AML-193 (cell line): ENCODE measurements at regions not wholly inside any gene's neighbourhood (a gene's known extent, or its start where the extent isn't known, plus 50 kb on each side); places are given as distances from the start of the nearest gene placed in this dataset.
"Not testable (repeated sequence)": the region's sequence is repeated elsewhere in the genome, so short reads cannot be mapped to it uniquely, and the experiment has no call there.

Experiments
- DNase-seq, 2 experiments: peaks; one replicate each; lab custom pipeline; 2025; lab: John Stamatoyannopoulos, UW

DNA sequence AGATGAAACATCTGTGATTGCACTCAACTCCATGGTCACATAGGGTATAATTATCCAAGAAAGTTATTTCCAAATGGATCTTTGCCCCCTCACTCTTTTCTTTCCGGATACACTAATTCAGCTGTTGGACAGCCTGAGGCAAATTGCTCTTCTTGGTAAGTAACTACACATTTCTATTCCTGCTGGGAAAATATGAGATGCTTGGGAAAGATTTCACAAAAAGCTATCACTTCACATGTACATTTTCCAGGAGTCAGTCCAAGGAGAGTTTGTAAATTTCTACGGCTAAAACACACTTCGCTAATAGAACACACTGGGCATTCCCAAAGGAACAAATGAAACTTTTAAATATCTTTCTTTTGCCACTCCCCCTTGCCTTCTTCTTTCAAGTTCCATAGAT lies 123.0 kb upstream of the GRIA1 start:
- DNase-seq = no peak

- no peak for DNase-seq
Observed at GRCh38 chr5:153372425-153373129, 117.9 kb upstream of the GRIA1 start.

DNA sequence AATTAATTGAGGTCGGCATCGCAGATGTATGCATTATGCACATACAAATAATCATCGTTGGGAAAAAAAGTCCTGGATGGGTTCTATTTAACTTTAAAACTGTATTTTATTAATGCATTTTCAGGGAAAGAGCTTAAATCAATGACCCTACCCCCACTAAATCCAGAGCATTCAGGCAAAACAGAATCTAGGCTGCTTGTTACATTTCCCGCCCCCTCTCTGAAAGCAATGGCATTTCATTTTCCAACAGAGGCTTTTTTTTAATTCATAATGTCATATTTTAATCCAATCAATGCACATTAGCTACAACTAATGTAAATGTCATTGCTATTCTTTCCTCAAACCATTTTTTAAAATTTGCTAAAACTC lies 117.4 kb upstream of the GRIA1 start:
- DNase-seq = no peak

DNA sequence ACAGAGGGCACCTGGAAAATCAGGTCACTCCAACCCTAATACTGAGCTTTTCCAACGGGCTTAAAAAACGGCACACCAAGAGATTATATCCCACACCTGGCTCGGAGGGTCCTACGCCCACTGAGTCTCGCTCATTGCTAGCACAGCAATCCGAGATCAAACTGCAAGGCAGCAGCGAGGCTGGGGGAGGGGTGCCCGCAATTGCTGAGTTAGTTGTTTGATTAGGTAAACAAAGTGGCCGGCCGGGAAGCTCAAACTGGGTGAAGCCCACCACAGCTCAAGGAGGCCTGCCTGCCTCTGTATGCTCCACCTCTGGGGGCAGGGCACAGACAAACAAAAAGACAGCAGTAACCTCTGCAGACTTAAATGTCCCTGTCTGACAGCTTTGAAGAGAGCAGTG lies 108.8 kb upstream of the GRIA1 start:
- not testable (repeated sequence) for DNase-seq

GRCh38 chr5:153390569-153390968 lies 99.9 kb upstream of the GRIA1 start:
- no peak for DNase-seq

DNA sequence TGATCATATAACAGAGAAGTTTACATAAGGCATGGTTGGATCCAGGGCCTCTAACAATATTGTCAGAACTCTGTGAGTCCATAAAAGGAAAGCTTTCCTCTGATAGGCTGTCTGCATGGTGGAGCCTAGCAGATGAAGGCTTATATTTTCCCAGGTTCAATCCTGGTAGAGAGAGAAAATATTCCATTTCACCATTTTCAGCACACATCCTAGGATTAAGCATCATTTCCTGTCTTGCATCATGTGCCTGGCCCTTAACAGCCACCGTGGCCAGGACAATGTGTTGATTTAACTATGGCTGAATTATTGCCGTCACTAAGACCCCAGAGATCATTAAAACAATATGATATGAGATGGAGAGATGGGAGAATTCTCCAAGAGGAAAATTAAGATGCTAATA lies 90.9 kb upstream of the GRIA1 start:
- no peak for DNase-seq

DNA sequence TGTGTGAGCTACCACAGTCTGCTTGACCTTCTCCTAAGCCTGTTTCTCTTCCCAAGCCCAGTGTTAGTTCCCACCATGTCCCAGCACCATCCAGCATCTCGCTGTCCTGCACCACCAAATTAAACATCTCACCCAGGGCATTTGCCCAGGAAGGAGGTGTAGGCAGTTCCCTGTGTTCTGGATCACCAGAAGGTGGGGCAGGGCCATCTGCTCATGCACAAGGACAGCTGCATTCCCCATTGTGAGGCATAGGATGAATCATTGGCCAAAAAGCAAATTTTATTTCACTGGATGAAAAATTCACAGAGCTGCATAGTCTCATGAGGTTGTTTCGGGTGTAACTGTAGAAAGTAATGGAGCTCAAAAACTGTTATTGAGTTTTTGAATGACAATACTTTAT lies 89.5 kb upstream of the GRIA1 start:
- DNase-seq = no peak

DNA sequence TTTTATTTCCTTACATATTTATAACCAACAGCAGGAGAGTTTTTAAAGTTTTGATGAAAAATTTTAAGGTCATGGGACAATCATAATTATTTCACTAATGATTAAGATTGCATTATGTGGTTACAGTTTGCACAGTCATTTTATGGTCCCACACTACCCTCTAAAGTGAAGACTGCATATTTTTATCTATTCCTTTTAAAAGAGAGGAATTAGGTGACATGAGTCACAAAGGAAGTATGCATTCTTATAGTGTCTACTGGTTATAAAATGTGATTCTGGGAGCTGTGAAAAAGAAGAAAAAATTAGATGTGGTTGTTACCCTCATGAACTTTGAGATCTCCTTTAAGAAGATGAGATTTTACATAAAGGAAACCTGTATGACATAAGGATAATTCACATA lies 87.9 kb upstream of the GRIA1 start:
- DNase-seq = no peak

- no peak for DNase-seq
Observed at GRCh38 chr5:153403470-153403869, 87.0 kb upstream of the GRIA1 start.

- no peak for DNase-seq
Observed at GRCh38 chr5:153404747-153405146, 85.7 kb upstream of the GRIA1 start.

GRCh38 chr5:153421676-153422075 lies 68.8 kb upstream of the GRIA1 start:
- no peak for DNase-seq

DNA sequence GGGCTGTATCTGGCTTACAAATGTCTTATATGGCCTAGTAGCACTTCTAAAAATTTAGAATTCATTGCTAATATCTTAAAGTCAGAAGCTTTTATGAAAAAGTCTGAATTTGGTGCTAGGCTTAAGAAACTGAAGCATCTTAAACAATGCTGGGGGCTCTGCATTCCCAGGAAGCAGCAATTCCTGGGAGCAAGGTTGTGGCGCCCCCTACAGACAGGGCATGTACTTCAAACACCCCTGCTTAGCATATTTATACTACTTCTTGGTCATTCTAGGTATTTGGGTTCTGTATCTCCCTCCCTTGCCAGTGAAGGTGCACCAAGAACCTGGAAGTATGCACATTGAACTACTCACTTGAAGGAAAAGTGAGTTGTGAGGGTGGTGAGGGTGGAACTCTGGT lies 64.6 kb upstream of the GRIA1 start:
- no peak for DNase-seq

DNA sequence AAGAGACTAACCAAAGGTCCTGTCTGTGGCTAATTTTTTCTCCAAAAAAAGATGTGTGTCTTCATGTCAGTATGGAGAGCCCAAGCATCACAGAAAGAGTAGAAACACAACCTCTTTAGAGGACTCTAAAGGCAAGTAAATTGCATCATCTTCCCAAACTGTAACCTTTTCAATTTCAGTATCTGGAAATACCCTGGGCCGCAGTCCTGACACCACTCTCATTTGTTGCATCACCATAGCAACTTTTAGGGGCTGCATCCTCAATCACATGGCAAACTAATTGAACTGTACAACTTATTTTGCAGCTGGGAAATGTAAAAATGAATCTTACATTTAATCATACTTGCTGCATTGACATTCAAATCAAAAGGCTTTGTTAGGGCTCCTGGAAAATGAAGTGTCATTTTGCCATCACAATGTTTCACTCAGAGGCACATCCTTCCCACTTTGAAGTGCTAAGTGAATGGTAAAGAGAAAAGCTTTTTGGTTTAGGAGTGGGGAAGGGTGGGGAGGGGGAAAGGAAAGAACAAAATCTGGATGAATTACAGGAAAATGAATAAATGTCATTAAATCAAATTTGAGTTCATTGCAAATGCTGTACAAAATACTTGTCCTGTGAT lies 60.6 kb upstream of the GRIA1 start:
- DNase-seq = no peak

- DNase-seq = no peak
Observed at GRCh38 chr5:153432583-153432982, 57.9 kb upstream of the GRIA1 start.

DNA sequence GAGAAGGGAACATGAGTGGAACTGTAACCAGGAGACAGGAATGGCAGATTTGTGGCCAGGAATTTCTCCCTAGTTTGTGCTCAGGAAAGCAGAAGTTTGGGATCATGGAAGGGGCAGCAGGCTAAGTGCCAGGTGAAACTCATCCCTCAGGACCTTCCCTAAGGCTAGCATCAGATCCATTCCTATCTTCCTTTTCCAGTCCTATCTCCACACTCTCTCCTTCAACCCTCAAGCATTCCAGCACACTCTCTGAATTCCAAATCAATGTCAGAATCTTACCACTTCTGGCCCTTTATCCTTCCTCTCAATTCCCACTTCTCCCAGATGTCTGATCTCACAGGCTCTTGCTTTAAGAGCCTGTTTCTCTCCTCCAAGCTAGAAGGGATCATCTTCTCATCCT lies 53.2 kb upstream of the GRIA1 start:
- no peak for DNase-seq

DNA sequence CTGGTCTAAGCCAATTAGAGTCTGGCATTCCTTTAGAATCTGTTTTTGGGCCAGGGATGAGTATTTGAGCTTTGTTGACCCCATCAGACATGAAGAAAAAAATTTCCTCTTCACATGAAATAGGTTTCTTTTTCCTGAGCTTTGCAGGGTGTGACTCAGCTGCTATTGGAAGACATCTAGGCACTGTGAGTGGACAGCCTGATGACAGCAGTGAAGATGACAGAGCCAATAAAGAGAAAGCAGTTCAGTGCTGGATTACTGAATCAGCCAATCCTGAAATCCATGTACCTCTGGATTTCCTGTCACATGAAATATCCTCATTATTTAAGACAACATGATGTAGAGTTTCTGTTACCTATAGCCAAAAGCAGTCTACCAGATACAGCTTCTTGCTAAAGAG lies 51.3 kb upstream of the GRIA1 start:
- no peak for DNase-seq
